ENCODE measurements at regions not wholly inside any gene's neighbourhood (a gene's known extent, or its start where the extent isn't known, plus 50 kb on each side); places are given as distances from the start of the nearest gene placed in this dataset.
"Not testable (repeated sequence)": the region's sequence is repeated elsewhere in the genome, so short reads cannot be mapped to it uniquely, and the experiment has no call there.

DNA sequence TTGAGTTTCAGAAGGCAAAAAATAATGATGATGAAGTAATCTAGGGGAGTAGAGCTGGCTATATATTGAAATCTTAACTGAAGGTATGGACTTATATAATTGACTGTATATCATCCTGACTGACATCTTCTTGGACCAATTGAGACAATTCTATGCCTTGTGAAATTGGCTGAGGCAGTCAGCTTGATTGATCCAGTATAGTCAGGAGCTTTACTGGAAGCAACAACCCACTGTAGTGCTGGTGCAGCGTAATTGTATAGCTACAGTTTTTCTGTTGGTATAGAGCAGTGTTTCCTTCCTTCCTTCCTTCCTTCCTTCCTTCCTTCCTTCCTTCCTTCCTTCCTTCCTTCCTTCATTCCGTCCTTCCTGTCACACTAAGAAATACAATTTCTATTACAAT is 268.0 kb downstream of the NUF2 start:
- Mint-ChIP-seq H3K36me3 (no peaks in the 10 kb centered on the region), H3K27ac (no peak overlapping the region), H3K4me3 (no peak overlapping the region), H3K4me1 (no peaks in the 10 kb centered on the region), H3K9me3 (peaks cover 9% of the 10 kb centered on the region)
- no peak for ATAC-seq
- DNase-seq (ENCODE audit: low spot score in 2 of 2) = no peak

DNA sequence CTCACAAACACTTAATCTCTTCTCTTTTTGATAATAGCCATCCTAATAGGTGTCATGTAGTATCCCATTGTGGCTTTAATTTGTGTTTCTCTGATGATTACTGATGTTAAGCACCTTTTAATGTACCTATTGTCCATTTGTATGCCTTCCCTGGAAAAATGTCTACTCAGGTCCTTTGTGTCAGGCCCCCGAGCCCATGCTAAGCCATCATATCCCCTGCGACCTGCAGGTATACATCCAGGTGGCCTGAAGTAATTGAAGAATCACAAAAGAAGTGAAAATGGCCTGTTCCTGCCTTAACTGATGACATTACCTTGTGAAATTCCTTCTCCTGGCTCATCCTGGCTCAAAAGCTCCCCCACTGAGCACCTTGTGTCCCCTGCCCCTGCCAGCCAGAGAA is 269.4 kb downstream of the NUF2 start:
- H3K36me3 Mint-ChIP-seq; ATAC-seq; H3K4me1 Mint-ChIP-seq; H3K27ac Mint-ChIP-seq; DNase-seq (ENCODE audit: low spot score in 2 of 2); H3K9me3 Mint-ChIP-seq; H3K4me3 Mint-ChIP-seq: not testable (repeated sequence)

DNA sequence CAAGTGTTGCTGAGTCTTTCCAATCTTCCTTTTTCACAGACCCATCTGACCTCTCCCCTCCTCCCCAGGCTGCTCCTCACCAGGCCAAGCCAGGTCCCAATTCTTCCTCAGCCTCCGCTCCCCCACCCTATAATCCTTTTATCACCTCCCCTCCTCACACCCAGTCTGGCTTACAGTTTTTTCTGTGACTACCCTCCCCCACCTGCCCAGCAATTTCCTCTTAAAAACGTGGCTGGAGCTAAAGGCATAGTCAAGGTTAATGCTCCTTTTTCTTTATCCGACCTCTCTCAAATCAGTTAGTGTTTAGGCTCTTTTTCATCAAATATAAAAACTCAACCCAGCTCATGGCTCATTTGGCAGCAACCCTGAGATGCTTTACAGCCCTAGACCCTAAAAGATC is 270.9 kb downstream of the NUF2 start:
- H3K36me3 Mint-ChIP-seq; ATAC-seq; H3K27ac Mint-ChIP-seq; H3K4me1 Mint-ChIP-seq; DNase-seq (ENCODE audit: low spot score in 2 of 2); H3K4me3 Mint-ChIP-seq; H3K9me3 Mint-ChIP-seq: not testable (repeated sequence)

DNA sequence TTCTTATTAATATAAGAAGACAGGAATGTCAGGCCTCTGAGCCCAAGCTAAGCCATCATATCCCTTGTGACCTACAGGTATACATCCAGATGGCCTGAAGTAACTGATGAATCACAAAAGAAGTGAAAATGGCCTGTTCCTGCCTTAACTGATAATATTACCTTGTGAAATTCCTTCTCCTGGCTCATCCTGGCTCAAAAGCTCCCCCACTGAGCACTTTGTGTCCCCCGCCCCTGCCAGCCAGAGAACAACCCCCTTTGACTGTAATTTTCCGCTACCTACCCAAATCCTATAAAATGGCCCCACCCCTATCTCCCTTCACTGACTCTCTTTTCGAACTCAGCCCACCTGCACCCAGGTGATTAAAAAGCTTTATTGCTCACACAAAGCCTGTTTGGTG is 274.4 kb downstream of the NUF2 start:
- not testable (repeated sequence) for H3K27ac Mint-ChIP-seq; H3K4me3 Mint-ChIP-seq; H3K36me3 Mint-ChIP-seq; ATAC-seq; H3K9me3 Mint-ChIP-seq; DNase-seq (ENCODE audit: low spot score in 2 of 2); H3K4me1 Mint-ChIP-seq

DNA sequence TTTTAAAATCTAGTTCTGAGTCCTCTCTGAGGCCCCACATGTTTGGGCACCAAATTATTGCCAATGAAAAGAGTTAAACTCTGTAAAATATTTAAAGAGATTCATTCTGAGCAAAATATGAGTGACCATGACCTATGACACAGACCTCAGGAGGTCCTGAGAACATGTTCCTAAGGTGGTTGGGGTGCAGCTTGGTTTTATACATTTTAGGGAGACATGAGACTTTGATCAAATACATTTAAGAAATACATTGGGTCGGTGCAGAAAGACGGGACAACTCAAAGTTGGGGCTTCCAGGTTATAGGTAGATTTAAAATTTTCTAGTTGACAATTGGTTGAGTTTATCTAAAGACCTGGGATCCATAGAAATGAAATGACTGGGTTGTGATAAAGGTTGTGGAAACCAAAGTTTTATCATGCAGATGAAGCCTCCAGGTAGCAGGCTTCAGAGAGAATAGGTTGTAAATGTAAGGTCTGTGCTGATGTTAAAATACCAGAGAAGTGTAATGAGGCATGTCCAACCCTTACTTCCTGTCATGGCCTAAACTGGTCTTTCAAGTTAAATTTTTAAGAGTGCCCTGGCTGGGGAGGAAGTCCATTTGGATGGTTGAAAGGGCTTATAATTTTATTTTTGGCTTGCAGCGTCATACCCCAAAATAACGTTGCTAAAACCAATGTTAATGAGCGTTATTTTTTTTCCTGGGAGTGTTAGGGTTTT is 274.9 kb downstream of the NUF2 start:
- peaks cover 10% of the 10 kb centered on the region for H3K9me3 Mint-ChIP-seq
- H3K36me3 Mint-ChIP-seq = no peaks in the 10 kb centered on the region
- no peak overlapping the region for H3K4me3 Mint-ChIP-seq
- no peaks in the 10 kb centered on the region for H3K4me1 Mint-ChIP-seq
- DNase-seq (ENCODE audit: low spot score in 2 of 2) (no peak), ATAC-seq (no peak)
- H3K27ac Mint-ChIP-seq = no peak overlapping the region

DNA sequence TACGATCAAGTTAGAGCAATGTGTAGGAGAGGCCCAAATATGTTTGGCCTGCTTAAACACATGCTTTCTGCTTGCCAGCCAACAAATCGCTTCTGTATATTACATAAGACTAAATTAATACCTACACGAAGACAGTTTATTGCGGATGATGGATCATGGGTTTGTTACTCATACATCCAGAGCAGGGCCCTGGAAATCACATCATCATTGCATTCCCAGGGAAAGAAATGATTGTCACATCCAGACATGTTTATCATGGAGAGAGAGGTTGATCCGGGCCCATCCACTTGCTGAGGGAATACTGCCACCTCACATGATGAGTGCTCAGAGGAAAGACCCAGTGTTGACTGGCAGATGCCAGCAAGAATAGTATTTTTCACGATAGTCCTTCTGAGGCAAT is 282.6 kb downstream of the NUF2 start:
- Mint-ChIP-seq H3K9me3 (peaks cover 10% of the 10 kb centered on the region), H3K4me1 (no peaks in the 10 kb centered on the region), H3K36me3 (no peaks in the 10 kb centered on the region), H3K27ac (no peak overlapping the region), H3K4me3 (no peak overlapping the region)
- no peak for ATAC-seq
- DNase-seq (ENCODE audit: low spot score in 2 of 2) = no peak

DNA sequence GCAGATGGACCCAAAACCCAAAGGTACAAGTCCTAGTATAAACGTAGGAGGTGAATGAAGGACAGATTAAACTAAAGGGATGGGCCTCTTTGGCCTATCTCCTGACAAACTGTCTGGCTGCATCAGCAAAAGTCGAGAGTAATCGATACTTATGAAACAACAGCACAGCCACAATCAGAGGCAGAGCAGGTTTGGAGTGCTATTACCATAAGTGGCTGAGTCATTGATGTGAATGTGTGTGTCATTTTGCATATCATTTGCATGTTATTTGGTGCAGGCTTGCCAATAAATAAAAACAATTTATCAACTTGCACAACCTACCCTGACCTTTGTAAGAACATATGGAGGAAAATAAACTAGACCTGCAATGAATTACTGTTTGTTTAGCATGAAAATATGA is 283.1 kb downstream of the NUF2 start:
- H3K4me3 Mint-ChIP-seq = no peak overlapping the region
- DNase-seq (ENCODE audit: low spot score in 2 of 2) (no peak), ATAC-seq (no peak)
- H3K36me3 Mint-ChIP-seq = no peaks in the 10 kb centered on the region
- no peak overlapping the region for H3K27ac Mint-ChIP-seq
- H3K9me3 Mint-ChIP-seq = peaks cover 7% of the 10 kb centered on the region
- H3K4me1 Mint-ChIP-seq = no peaks in the 10 kb centered on the region

DNA sequence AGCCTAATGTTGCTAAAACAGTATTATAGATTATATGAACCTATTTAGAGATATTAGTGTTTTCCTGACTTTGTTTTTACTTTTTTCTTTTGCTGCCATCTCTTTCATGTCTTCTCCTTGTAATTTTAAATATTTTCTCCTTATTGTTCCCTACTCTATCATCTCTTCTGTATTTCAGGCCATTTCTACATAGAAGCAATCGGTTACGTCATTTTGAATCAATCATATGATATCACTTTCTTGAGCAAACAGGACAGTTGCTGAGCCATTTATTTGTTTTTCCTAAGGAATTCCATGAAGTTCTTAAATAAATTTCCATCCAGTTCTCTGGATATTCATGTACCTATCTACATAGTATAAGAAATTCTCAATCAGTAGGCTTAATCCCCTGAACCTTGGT is 287.2 kb downstream of the NUF2 start:
- H3K4me3 Mint-ChIP-seq = no peak overlapping the region
- ATAC-seq = no peak
- H3K36me3 Mint-ChIP-seq = no peaks in the 10 kb centered on the region
- no peak for DNase-seq (ENCODE audit: low spot score in 2 of 2)
- H3K4me1 Mint-ChIP-seq = no peaks in the 10 kb centered on the region
- H3K9me3 Mint-ChIP-seq = peaks cover 10% of the 10 kb centered on the region
- no peak overlapping the region for H3K27ac Mint-ChIP-seq

DNA sequence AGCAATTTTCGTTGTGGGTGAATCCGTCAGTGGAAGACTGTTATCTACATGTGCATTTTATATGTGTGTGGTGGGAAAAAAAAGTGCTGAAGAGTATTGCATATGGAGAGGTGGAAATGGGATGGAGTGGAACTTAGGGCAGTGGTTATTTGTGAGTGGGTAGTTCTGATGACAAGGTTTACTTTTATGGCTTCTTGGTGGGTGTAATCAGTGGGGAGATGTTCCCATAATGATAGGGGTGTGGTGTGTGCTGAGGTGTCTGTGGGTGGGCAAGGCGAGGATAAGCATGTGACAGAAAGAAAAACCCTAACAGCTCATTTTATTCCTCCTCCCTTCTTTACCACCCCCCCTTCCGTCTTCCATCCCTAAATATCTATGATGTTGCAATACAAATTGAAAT is 288.1 kb downstream of the NUF2 start:
- no peaks in the 10 kb centered on the region for H3K36me3 Mint-ChIP-seq
- no peak overlapping the region for H3K4me3 Mint-ChIP-seq
- H3K9me3 Mint-ChIP-seq = peaks cover 10% of the 10 kb centered on the region
- DNase-seq (ENCODE audit: low spot score in 2 of 2) (no peak), ATAC-seq (no peak)
- H3K4me1 Mint-ChIP-seq = no peaks in the 10 kb centered on the region
- no peak overlapping the region for H3K27ac Mint-ChIP-seq

DNA sequence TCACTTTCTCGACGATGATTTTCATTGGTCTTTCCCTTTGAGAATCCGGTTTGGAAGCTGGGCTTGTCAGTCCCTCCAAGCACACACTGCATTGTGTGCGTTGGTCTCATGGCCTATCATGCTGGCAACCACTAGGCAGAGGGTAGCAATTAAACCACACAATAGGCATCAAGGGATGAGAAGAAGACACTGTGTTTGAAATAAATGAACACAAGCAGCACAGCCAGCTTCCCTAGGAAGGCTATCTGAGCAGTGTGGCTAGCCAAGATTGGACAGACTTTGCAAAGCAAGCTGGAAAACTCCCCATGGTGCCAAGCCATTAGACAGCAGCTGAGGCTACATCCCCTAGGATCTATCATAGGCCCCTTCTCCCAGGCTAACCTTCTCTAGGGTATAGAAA is 288.7 kb downstream of the NUF2 start:
- H3K4me3 Mint-ChIP-seq = no peak overlapping the region

DNA sequence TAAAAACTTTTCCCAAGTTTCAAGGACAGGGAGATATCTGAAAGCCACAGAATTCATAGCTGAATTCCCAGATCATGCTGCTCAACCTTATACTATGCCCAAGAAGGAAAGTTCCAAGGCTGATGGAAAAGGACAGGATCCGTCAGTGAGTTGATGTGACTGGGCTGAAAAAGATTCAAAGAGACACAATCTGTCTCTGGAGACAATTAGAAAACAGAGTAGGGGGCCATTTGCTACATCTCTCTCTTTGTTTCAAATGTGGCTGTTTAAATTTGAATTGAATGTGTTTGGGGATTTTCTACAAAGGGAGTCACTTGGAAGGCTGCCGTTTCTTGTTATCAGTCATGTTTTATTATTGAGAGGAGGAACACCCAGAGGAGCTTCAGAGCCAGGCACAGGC is 292.6 kb downstream of the NUF2 start:
- H3K27ac Mint-ChIP-seq = no peak overlapping the region
- H3K36me3 Mint-ChIP-seq = no peaks in the 10 kb centered on the region
- H3K4me1 Mint-ChIP-seq = no peaks in the 10 kb centered on the region
- H3K9me3 Mint-ChIP-seq = peaks cover 13% of the 10 kb centered on the region
- ATAC-seq = no peak
- no peak overlapping the region for H3K4me3 Mint-ChIP-seq
- no peak for DNase-seq (ENCODE audit: low spot score in 2 of 2)

More for the DNA sequence above, 288.7 kb downstream of the NUF2 start:
- Mint-ChIP-seq H3K9me3 (peaks cover 10% of the 10 kb centered on the region), H3K4me1 (no peaks in the 10 kb centered on the region), H3K27ac (no peak overlapping the region), H3K36me3 (no peaks in the 10 kb centered on the region)
- DNase-seq (ENCODE audit: low spot score in 2 of 2) (no peak), ATAC-seq (no peak)

DNA sequence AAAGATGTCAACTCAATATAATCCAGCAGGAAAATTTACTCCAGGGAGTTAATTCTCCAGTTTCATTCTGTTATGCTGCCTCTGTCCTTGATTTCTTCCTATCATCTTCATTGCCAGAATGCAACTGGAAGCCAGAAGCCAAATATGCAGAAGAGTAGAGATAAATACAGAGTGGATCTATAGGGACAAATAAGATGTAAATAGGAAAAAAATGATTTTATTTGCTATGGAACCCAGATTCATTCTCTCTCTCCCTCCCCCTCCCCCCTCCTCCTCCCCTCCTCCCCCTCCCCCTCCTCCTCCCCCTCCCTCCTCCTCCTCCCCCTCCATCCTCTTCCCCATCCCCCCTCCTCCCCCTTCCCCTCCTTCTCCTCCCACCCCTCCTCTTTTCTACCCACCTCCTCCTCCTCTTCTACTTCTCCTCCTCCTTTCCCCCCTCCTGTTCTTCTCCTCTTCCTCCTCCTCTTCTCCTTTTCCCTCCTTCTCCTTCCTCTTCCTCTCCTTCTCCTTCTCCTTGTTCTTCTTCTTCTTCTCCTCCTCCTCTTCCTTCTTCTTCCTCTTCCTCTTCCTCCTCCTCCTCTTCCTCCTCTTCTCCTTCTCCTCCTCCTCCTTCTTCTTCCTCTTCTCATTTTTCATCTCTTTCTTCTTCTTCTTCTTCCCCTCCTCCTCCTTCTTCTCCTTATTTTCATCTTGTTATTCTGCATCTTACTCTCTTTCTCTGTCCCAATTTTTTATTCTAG is 306.4 kb downstream of the NUF2 start:
- ATAC-seq = no peak
- Mint-ChIP-seq H3K4me3 (no peak overlapping the region), H3K4me1 (no peaks in the 10 kb centered on the region), H3K9me3 (peaks cover 14% of the 10 kb centered on the region), H3K36me3 (no peaks in the 10 kb centered on the region), H3K27ac (no peak overlapping the region)
- DNase-seq (ENCODE audit: low spot score in 2 of 2) = no peak

DNA sequence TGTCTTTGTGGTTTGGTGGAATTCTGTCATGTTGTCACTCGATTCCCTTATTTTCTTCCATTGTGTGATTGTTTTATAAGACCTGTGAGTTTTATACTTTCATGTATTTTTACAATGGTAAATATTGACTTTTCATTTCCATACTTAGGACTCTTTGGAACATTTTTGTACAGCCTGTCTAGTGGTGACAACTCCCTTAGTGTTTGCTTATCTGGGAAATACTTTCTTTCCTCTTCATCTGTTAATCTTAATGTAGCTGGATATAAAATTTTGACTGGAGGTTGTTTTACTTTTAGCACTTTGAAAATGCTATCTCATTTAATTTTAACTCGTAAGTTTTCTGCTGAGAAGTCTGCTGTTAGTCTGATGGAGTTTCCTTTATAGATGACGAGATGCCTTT is 310.5 kb downstream of the NUF2 start:
- H3K27ac Mint-ChIP-seq = no peak overlapping the region
- H3K9me3 Mint-ChIP-seq = peaks cover 15% of the 10 kb centered on the region
- no peak overlapping the region for H3K4me3 Mint-ChIP-seq
- no peaks in the 10 kb centered on the region for H3K4me1 Mint-ChIP-seq
- DNase-seq (ENCODE audit: low spot score in 2 of 2) (no peak), ATAC-seq (no peak)
- no peaks in the 10 kb centered on the region for H3K36me3 Mint-ChIP-seq

DNA sequence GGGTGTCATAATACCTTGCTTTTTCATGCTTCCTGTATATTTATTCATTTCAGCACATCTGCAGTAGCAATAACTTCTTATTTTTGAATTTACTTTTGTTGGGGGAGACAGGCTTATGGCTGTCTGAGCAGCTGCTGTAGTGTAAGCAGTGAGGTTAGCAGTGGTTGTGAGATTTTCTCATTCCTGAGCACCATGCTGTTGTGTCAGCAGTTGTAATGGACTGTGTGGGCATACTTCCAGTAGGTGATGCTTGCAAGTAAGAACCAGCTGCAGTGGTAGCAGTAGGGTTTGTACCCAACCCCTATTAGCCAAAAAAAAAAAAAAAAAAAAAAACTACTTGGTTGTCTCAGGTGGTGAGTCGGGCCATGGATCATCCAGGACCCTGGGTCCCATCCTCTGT is 311.6 kb downstream of the NUF2 start:
- DNase-seq (ENCODE audit: low spot score in 2 of 2) = no peak
- ATAC-seq = no peak
- no peaks in the 10 kb centered on the region for H3K36me3 Mint-ChIP-seq
- H3K9me3 Mint-ChIP-seq = peaks cover 13% of the 10 kb centered on the region
- no peak overlapping the region for H3K4me3 Mint-ChIP-seq
- H3K4me1 Mint-ChIP-seq = no peaks in the 10 kb centered on the region
- H3K27ac Mint-ChIP-seq = no peak overlapping the region

DNA sequence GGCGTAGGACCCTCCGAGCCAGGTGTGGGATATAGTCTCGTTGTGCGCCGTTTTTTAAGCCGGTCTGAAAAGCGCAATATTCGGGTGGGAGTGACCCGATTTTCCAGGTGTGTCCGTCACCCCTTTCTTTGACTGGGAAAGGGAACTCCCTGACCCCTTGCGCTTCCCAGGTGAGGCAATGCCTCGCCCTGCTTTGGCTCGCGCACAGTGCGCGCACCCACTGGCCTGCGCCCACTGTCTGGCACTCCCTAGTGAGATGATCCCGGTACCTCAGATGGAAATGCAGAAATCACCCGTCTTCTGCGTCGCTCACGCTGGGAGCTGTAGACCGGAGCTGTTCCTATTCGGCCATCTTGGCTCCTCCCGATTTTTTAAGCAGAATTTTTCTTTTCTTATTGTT is 323.9 kb downstream of the NUF2 start:
- not testable (repeated sequence) for H3K4me1 Mint-ChIP-seq, H3K27ac Mint-ChIP-seq

DNA sequence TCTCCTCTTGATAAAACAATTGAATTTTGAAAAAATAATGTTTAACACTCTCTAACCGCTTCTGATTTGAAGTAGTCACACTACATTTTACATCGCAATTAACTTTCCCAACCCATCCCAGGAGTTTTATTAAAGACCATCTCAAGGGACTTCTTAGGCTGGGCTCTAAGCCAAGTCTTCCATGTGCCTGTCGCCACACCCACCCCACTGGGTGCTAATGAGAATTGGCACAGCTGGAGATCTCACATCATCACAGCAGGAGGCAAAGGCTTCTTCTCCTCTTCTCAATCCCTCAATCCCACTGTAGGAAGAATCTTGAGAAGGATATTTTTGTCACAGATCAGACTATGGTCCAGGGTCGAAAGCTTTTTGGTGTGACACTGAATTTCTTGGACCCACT is 328.9 kb downstream of the NUF2 start:
- Mint-ChIP-seq H3K4me1 (no peaks in the 10 kb centered on the region), H3K27ac (no peak overlapping the region), H3K4me3 (no peak overlapping the region), H3K9me3 (peaks cover 3% of the 10 kb centered on the region), H3K36me3 (no peaks in the 10 kb centered on the region)
- DNase-seq (ENCODE audit: low spot score in 2 of 2) (no peak), ATAC-seq (no peak)

More for the DNA sequence above, 323.9 kb downstream of the NUF2 start:
- not testable (repeated sequence) for H3K36me3 Mint-ChIP-seq; H3K4me3 Mint-ChIP-seq; DNase-seq (ENCODE audit: low spot score in 2 of 2); H3K9me3 Mint-ChIP-seq; ATAC-seq

Measured in stimulated activated effector memory CD8-positive, alpha-beta T cell treated with anti-CD3 and anti-CD28 coated beads, Interleukin-12 subunit alpha, Interleukin-12 subunit beta, amount 100 ng/mL, for 72 hours (primary cell).